Left ventricle myocardium superior (tissue), 1 donor: ENCODE measurements at regions not wholly inside any gene's neighbourhood (a gene's known extent, or its start where the extent isn't known, plus 50 kb on each side); places are given as distances from the start of the nearest gene placed in this dataset.
"Not testable (repeated sequence)": the region's sequence is repeated elsewhere in the genome, so short reads cannot be mapped to it uniquely, and the experiment has no call there.

Experiments used
- ATAC-seq: fragments of 200-7000 bp; cut with Tn5 transposase; one replicate; pipeline ENCODE4 v1.9.1; 2020; ENCODE audit warnings: mild to moderate bottlenecking, moderate library complexity
- DNase-seq: peaks from one replicate; pipeline ENCODE4 v3.0.0-alpha.2; 2020
- intact Hi-C: fragments of 100-400 bp; cut with micrococcal nuclease; formaldehyde crosslinking; loops from one replicate; pipeline ENCODE4 v1.11.0; 2022
- donor health status: DM: no; HTN: yes; CAD: no; lungs with severe emphysema.

DNA sequence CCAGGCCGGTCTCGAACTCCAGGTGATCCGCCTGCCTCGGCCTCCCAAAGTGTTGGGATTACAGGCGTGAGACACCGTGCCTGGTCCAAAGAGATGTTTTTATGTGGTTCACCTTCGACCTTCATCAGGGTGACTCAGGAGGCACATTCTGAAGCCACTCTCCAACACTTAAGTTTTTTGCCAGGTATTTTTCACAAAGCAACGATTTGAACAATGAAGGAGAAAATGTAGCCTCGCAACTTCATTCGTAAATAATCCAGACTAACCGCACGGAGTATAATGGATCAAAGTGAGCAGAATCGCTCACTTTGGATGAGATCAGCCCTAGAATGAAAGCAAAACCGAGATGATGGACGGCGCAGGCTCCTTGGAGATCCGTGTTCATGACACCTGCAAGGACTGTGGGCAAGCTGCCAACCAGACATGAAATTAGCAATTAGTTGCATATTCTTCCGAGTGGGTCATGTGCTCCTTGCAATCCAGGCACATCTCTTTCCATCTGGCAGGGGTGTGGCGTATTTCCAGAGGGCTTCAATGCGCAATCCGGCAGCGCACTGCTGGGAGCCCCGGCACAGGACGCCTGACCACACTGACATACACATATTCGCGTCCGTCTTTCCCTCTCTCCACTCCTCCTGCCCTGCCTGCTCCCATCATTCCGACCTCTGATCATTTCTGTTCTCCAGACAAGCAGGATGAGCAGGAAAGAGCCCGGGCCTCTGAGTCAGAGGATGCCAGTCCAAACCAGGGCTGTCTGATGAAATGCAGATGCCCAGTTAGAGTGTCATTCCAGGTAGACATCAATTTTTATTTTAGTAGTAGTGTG, 148.4 kb downstream of the KLF6 start:
- intact Hi-C loops, result no loop called here
- no peak for DNase-seq
- ATAC-seq, result no peak

- ATAC-seq (no peak), DNase-seq (no peak)
- intact Hi-C loops, result no loop called here
Measured at GRCh38 chr10:3635697-3636096, 149.3 kb downstream of the KLF6 start.

DNA sequence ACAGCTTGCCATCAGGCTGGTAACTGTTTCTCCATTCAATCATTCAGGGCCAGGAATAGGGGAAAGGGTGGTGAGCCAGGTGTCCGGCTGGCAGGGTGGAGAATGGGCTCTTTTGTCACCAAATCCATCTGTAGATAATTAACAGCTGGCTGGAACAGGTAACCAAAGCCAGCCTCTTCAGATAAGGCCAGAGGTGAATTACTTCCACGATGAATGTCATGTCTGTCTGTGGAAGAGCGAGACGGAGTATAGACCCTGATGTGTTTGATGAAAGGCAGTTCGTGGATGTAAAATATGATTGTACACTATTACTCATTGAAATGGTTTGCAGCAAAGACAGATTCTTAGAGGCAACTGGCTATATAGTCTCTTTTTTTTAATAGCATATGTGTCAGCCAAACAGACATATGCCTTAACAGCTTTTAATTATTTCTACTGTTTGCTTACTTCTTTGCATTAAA, 149.8 kb downstream of the KLF6 start:
- intact Hi-C loops, result no loop called here
- ATAC-seq (no peak), DNase-seq (no peak)

DNA sequence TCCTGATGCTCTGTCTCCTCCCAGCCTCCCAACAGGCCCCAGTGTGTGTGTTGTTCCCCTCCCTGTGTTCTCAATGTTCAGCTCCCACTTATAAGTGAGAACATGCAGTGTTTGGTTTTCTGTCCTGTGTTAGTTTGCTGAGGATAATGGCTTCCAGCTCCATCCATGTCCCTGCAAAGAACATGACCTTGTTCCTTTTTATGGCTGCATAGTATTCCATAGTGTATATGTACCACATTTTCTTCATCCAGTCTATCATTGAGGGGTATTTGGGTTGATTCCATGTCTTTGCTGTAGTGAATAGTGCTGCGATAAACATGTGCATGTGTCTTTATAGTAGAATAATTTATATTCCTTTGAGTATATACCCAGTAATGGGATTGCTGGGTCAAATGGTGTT, 150.4 kb downstream of the KLF6 start:
- intact Hi-C loops, ATAC-seq: not testable (repeated sequence)

GRCh38 chr10:3631701-3632330, 153.2 kb downstream of the KLF6 start:
- DNase-seq, result no peak
- ATAC-seq, result no peak
- intact Hi-C loops, result no loop called here

More for the DNA sequence above, 150.4 kb downstream of the KLF6 start:
- DNase-seq, result not testable (repeated sequence)

- no peak for DNase-seq
- intact Hi-C loops, result no loop called here
- ATAC-seq, result no peak
Measured at GRCh38 chr10:3631291-3631690, 153.7 kb downstream of the KLF6 start.

- intact Hi-C loops, result no loop called here
- DNase-seq, result no peak
- no peak for ATAC-seq
Measured at GRCh38 chr10:3625959-3626751, 158.9 kb downstream of the KLF6 start.

DNA sequence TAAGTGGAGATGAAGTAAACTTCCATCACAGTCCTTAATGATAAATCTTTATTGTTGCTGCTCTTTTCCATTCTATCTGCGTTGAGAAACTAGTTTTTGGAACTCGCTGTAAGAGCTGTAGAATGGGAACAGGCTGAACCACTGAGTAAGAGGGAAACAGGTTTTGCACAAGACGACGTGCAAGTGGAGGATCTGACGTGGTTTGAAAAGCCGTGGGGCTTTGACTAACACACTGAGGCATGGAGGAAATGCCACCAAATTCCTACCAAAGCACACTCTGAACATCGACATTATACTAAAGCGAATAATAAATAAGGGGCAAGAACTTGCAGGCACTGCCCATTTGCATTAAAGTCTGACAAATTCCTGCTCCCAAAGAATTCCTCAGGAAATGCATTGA, 160.6 kb downstream of the KLF6 start:
- ATAC-seq (peak; percentile 17), DNase-seq (no peak)
- intact Hi-C loops, result no loop called here

DNA sequence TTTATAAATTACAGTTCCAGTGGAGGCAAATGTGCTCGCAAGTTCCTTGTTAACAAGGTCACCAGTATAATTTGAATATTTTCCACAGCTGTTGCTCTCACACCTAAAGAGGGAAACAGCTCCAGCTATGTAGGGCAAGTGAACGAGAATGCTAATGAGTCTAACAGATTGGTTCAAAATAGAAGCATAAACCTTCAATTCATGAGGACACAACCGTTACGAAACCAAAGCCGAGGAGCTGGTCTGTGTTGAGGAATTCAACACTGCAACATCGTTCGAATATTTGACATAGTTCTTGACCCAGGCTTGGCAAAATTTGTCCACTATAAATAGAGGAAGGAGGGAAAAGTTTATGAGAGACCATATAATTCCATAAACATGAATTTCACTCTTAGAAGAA, 161.3 kb downstream of the KLF6 start:
- DNase-seq (no peak), ATAC-seq (peak; percentile 88)
- intact Hi-C loops, result no loop called here

- ATAC-seq (peak; percentile 25), DNase-seq (no peak)
- intact Hi-C loops, result no loop called here
Measured at GRCh38 chr10:3622845-3623621, 162.0 kb downstream of the KLF6 start.

DNA sequence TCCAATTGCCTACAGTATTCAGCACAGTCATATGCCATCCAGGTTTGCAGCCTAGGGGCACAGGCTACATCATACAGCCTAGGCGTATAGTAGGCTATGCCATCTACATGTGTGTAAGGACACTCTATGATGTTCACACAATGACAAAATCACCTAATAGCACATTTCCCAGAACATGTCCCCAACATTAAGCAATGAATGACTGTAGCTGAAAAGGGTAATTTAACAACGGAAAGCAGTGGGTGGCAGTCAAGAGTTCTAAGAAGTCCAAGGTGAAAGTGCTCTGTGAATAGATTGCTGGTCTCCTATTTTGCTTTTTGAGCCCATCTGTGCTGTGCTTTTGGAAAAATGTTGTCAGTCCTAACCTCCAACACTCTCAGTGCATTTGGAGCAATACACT, 162.6 kb downstream of the KLF6 start:
- intact Hi-C loops, result no loop called here
- no peak for ATAC-seq
- no peak for DNase-seq

DNA sequence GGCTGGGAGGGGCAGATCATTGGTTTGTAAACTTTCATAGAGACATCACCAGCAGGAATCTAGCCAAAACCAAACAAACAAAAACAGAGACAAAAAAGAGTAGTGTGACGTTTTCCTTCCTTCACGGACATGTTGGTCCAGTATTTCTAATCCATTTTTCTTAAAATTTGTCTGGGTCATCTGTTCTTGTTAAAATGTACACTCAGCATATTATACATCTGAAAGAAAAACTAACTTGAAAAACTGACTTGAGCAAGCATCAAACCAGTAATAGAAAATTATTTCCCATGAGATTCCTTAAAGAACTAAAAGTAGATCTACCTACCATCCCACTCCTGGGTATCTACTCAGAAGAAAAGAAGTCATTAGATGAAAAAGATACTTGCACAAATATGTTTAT, 164.2 kb downstream of the KLF6 start:
- ATAC-seq, result no peak
- no peak for DNase-seq
- intact Hi-C loops, result no loop called here

- intact Hi-C loops, result no loop called here
Measured at GRCh38 chr10:3619241-3619640, 165.8 kb downstream of the KLF6 start.

DNA sequence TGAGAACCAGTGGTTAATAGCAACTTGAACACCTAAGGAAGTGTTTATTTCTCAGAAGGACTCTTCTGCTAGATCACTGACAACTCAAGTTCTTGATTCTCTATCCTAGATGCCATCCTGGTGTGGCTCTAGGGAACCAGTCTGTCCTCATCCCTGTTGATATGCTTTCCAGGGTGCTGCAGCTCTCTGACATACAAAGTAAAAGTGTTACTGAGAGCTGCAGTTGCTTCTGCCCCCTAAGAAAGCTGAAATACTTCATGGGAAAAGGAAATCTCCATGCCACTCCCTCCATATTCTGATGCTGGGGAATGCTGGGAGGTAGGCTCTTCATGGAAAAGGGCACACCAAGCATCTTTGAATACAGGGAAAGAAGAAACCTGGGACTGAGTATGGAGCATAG, 168.1 kb downstream of the KLF6 start:
- no peak for ATAC-seq
- DNase-seq, result no peak
- intact Hi-C loops, result no loop called here

More at GRCh38 chr10:3619241-3619640, 165.8 kb downstream of the KLF6 start:
- no peak for ATAC-seq
- no peak for DNase-seq

- DNase-seq (no peak), ATAC-seq (no peak)
- intact Hi-C loops, result no loop called here
Measured at GRCh38 chr10:3613318-3613717, 171.7 kb downstream of the KLF6 start.

DNA sequence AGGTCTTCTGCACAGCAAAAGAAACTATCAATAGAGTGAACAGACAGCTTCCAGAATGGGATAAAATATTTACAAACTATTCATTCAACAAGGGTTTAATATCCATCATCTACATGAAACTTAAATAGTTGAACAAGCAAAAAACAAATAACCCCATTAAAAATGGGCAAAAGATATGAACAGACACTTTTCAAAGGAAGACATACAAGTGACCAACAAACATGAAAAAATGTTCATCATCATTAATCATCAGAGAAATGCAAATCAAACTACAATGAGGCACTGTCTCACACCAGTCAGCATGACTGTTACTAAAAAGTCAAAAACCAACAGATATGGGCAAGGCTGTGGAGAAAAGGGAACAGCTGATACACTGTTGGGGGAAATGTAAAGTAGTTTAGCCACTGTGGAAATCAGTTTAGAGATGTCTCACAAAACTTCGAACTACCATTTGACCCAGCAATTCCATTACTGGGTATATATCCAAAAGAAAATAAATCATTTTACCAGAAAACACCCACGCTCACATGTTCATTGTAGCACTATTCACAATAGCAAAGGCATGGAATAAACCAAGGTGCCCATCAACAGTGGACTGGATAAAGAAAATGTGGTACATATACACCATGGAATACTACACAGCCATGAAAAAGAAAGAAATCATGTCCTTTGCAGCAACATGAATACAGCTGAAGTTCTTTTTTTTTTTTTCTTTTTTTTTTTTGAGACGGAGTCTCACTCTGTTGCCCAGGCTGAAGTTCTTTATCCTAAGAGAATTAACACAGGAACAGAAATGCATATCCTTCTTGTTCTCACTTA, 172.6 kb downstream of the KLF6 start:
- no peak for DNase-seq
- ATAC-seq, result no peak
- intact Hi-C loops, result no loop called here

GRCh38 chr10:3606309-3606708, 178.7 kb downstream of the KLF6 start:
- DNase-seq, result no peak
- no peak for ATAC-seq
- intact Hi-C loops, result no loop called here

DNA sequence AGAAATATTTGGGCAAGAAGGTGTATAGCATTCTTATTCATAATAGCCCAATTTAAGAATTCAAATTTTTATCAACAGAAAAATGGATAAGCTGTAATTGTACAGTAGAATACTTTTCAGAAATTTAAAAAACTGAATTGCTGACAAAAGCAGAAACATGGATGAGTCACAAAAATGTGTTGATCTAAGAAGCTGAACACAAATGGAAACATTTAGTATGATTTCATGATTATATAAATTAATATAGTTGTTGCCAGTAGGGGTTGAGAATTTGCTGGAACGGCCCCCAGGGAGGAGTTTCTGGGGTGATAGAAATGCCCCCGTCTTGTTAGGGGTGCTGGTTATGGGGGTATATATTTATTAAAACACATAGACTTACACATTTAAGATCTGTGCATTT, 179.1 kb downstream of the KLF6 start:
- DNase-seq (no peak), ATAC-seq (no peak)
- intact Hi-C loops, result no loop called here

- no peak for DNase-seq
- intact Hi-C loops, result no loop called here
- ATAC-seq, result no peak
Measured at GRCh38 chr10:3595736-3596135, 189.3 kb downstream of the KLF6 start.
